GM19463 (cell line): ENCODE measurements at regions not wholly inside any gene's neighbourhood (a gene's known extent, or its start where the extent isn't known, plus 50 kb on each side); places are given as distances from the start of the nearest gene placed in this dataset.

Experiments used
- ATAC-seq: cut with Tn5 transposase; IDR thresholded peaks from one replicate; pipeline ENCODE4 v1.9.1; 2021; ENCODE audit warnings: mild to moderate bottlenecking, moderate library complexity; ENCODE audit not compliant: unreplicated experiment

GRCh38 chr6:90406142-90406794, 109.6 kb upstream of the BACH2 start:
- ATAC-seq, result no peak

- ATAC-seq, result no peak
Measured at GRCh38 chr6:90403489-90404381, 107.1 kb upstream of the BACH2 start.

- no peak for ATAC-seq
Measured at GRCh38 chr6:90402831-90403192, 106.2 kb upstream of the BACH2 start.

GRCh38 chr6:90401933-90402830, 105.5 kb upstream of the BACH2 start:
- no peak for ATAC-seq

GRCh38 chr6:90399970-90400369, 103.3 kb upstream of the BACH2 start:
- no peak for ATAC-seq

DNA sequence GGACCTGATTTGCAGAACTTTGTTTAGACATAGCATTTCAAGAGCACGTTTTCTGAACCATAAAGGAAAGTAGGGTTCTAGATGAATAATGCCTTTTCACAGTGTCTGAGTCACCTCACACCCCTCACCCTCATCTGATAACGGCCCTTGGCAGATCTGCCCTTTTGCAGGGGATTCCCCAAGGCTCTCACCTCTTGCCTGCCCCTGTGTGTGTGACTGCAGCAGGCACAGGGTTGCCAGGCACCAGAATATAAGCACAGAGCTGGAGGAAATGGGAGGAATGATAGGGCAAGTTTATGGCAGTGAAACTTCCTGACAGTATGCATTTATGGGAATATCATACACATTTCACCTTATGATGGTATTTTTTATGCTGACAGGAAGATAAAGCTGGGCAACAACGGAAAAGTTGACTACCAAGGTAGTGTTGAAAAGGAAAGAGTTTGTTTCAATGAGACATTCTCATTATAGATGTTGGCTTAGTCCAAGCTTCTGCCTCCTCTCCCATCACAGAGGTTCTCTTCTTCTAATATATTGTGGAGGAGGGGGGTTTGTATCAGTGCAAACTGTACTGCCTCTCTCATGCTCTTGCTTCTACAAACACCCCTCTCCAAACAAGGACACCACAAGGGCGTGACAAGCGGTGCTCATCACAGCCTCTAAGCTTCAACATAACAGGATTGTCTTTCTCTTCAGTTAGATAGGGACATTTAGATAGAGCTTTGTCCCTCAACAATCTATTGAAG, 101.5 kb upstream of the BACH2 start:
- peak; percentile 75 for ATAC-seq

- no peak for ATAC-seq
Measured at GRCh38 chr6:90397047-90397446, 100.4 kb upstream of the BACH2 start.

DNA sequence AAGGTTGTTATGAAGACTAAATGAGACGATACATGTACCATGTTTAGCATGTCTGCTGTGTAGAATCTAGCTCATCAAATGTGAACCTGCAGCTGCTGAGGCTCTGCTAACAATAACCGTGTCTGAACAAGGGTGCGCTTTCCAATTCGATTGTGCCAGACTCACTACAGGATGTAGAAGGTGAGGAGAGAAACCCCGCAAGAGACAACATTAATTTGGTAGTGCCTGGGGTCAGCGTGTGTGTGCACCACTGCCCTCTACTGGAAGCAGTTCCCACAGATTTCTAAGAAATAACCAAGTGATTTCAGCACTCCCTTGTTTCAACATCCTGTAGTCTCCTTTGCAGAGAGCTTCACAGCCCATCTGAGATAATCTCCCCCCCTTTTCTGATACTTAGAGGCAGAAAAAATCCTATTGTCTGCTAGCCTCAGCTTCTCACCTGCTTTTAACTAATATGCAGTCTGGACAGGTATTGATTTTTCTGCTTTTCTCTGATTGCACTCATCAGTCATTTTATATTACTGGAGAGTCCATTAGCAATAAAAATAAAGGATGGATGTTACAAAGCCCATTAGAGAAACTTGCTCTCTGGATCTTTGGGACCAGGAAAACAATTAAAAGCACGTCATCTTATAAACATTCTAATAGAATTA, 96.7 kb upstream of the BACH2 start:
- peak; percentile 58 for ATAC-seq

DNA sequence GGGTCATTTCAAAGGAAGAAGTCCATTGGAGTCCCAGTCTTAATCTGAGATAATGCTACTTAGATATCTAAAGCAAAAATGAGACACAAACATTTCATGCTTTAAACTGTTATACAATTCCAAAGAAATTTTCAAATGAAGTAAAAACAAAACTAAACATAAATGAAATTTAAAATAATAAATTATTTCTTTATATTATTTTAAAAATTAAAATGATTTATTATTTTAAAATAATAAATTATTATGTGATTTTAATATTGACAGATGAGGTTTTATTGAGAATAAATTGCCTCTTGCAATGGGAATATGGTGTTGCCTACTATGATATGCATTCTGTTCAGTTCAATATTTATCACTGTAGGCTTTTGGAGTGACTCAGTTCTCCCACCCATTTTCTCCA, 93.7 kb upstream of the BACH2 start:
- ATAC-seq, result no peak

GRCh38 chr6:90388395-90388794, 91.8 kb upstream of the BACH2 start:
- ATAC-seq, result no peak

DNA sequence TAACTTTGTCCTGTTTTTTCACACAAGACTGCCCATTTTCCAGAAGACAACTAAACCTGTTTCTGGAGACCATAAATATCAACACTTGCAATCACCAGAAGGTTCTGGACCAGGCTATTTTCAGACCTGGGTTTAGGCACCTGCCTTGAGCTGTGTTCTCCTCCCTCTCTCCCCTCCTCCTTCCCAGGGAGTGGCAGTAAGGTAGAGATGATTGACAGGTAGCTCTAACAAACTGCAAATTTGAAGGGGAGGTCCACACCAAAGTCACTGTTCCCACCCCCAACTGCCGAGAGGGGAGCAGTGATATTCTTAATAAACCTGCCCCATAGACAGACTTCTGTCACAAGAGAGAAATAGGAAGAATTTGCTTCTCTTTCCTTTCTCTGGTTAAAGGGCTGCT, 91.2 kb upstream of the BACH2 start:
- no peak for ATAC-seq

DNA sequence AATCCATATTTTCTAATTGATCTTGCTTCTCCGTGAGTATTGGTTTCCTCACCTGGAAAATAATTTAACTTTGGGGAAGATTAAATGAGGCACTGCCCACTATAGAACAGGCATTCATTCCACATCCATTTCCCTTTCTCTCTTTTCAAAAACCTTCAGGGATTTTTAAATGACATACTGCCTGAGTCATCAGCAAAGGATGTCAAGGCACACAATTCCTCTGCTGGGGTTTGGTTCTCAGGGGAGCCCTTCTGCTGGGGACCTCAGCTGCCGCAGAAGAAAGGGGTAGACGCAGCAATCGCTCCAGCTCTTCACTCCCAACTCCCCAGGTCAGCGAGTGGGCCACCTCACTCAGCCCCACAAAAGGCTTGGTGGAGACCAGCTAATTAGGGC, 90.7 kb upstream of the BACH2 start:
- no peak for ATAC-seq

GRCh38 chr6:90386399-90387382, 90.0 kb upstream of the BACH2 start:
- no peak for ATAC-seq

DNA sequence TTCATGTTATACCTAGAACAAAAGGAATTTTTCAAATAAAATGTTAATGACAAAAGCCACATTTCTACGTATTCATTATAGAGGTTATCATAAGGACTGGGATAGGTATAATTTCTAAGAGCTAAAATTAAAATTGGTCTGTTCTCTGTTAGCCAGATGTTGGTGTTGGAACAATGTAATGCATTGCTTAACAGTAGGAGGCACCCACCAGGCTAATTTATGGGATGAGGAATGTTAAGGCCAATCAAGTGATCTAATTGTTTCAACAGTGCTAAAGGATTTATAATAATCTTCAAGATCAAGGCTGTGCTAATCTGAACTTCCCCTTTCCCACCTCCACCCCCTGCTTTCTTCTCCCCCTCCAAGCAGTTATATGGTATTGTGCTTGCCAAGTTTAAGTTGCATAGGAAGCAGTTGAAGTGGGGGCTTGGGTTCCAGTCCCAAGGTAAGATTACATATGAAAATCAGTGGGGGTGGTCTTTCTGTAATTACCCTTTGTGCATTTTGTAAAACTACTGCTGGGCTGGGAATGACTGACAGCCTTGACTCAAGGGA, 89.2 kb upstream of the BACH2 start:
- no peak for ATAC-seq

- ATAC-seq, result no peak
Measured at GRCh38 chr6:90384720-90385119, 88.1 kb upstream of the BACH2 start.

- ATAC-seq, result no peak
Measured at GRCh38 chr6:90383196-90383822, 86.7 kb upstream of the BACH2 start.

GRCh38 chr6:90382760-90383159, 86.1 kb upstream of the BACH2 start:
- ATAC-seq, result no peak
